Mesothelial cell of epicardium (in vitro differentiated cells): ENCODE measurements at regions not wholly inside any gene's neighbourhood (a gene's known extent, or its start where the extent isn't known, plus 50 kb on each side); places are given as distances from the start of the nearest gene placed in this dataset.

Experiments used
- DNase-seq, 2 experiments: peaks; one replicate each; pipeline ENCODE4 v3.0.0; 2021; ENCODE audit warnings: low spot score in 2 of 2; ENCODE audit not compliant: unreplicated experiment in 2 of 2
- H3K27ac Mint-ChIP-seq: 2 replicates; pipeline ENCODE4 v1.8.0; 2021; ENCODE audit warnings: mixed read lengths
- H3K27me3 Mint-ChIP-seq: 2 replicates; pipeline ENCODE4 v1.8.0; 2021; ENCODE audit warnings: low read depth, mixed read lengths
- H3K36me3 Mint-ChIP-seq: 2 replicates; pipeline ENCODE4 v1.8.0; 2021; ENCODE audit warnings: mixed read lengths
- H3K4me1 Mint-ChIP-seq: 2 replicates; pipeline ENCODE4 v1.8.0; 2021; ENCODE audit warnings: mixed read lengths
- H3K4me3 Mint-ChIP-seq: 2 replicates; pipeline ENCODE4 v1.8.0; 2021; ENCODE audit warnings: mild to moderate bottlenecking, moderate library complexity, mixed read lengths
- H3K9me3 Mint-ChIP-seq: 2 replicates; pipeline ENCODE4 v1.8.0; 2021; ENCODE audit warnings: mixed read lengths
- TF ChIP-seq, protein P1 (sequence below): fragments of 200-600 bp; sonication (generic); IDR thresholded peaks from one replicate; pipeline ENCODE4 v1.5.0; 2021; ENCODE audit warnings: antibody characterized with exemption; ENCODE audit not compliant: unreplicated experiment

DNA sequence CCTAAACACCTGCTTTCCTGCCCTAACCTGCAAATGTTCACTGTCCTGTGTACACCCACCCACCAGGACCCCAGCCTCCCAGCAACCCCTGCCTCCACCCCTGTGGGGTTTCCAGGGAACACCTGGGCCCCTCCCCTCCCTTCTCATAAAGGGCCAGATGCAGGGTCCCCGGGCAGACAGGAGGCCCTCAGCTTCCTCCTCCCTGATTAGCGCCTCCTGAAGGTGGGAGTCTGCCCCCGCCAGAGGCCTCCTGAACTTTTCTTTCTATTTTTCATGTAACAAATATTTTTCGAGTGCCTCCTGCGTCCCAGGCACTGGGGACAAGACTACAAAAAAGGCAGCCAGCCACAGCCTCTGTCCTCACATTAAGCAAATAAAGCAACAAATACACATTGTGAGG lies 135.4 kb upstream of the LINGO1 start:
- Mint-ChIP-seq H3K4me3 (no peak overlapping the region), H3K27ac (no peak overlapping the region), H3K36me3 (no peaks in the 10 kb centered on the region), H3K27me3 (peaks cover 47% of the 10 kb centered on the region), H3K4me1 (peaks cover 5% of the 10 kb centered on the region), H3K9me3 (no peaks in the 10 kb centered on the region)
- TF ChIP-seq, protein P1, sequence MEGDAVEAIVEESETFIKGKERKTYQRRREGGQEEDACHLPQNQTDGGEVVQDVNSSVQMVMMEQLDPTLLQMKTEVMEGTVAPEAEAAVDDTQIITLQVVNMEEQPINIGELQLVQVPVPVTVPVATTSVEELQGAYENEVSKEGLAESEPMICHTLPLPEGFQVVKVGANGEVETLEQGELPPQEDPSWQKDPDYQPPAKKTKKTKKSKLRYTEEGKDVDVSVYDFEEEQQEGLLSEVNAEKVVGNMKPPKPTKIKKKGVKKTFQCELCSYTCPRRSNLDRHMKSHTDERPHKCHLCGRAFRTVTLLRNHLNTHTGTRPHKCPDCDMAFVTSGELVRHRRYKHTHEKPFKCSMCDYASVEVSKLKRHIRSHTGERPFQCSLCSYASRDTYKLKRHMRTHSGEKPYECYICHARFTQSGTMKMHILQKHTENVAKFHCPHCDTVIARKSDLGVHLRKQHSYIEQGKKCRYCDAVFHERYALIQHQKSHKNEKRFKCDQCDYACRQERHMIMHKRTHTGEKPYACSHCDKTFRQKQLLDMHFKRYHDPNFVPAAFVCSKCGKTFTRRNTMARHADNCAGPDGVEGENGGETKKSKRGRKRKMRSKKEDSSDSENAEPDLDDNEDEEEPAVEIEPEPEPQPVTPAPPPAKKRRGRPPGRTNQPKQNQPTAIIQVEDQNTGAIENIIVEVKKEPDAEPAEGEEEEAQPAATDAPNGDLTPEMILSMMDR: no peak
- DNase-seq: no peak

DNA sequence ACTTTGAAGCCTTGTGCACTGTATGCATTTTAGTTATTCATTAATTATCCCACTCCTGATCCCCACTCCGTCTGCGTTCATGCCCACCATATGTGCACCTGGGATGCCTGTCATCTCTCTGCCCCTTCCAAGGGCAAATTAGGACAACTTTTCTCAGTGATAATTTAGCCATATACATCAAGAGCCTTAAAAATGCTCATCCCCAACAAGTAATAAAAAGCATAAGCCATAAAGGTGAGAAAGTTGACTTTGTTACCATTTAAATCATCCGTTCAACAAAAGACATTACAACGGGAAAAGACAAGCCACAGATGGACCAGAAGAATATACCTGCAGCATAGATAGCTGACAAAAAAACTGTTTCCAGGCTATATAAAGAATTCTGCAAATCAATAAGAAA lies 131.4 kb upstream of the LINGO1 start:
- Mint-ChIP-seq H3K4me1 (peaks cover 5% of the 10 kb centered on the region), H3K27ac (no peak overlapping the region), H3K27me3 (peaks cover 45% of the 10 kb centered on the region), H3K4me3 (no peak overlapping the region), H3K36me3 (no peaks in the 10 kb centered on the region), H3K9me3 (no peaks in the 10 kb centered on the region)
- TF ChIP-seq, protein P1: no peak
- no peak for DNase-seq

DNA sequence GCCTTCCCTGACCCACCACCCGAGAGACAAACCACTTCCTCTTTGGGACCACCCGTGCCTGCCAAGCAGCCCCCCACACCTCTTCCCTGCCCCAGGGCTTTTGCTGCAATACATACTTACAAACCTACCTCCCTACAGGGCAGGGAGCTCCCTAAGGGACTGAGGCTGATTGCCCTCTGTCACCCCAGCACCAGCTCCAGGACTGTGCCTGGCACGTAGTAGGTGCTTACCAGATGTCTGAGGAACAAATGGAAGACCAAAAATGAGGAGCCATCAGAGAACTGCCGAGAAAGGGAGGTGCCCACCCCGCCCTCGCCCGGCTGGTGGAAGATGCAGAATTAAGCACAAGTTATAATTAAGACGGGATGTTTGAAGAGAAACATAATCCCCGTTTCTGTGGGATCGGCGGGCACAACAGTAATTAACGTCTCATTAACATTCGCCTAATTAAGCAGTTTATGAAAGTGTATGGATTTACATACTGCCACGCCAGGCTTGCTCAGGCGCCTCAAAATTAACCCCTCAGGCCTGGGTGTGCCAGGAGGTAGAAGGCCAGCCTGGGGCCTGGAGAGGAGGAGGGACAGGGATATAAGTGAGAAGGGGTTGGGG lies 130.1 kb upstream of the LINGO1 start:
- Mint-ChIP-seq H3K27me3 (peaks cover 40% of the 10 kb centered on the region), H3K4me3 (no peak overlapping the region), H3K36me3 (no peaks in the 10 kb centered on the region), H3K27ac (no peak overlapping the region), H3K4me1 (peaks cover 1% of the 10 kb centered on the region), H3K9me3 (no peaks in the 10 kb centered on the region)
- TF ChIP-seq, protein P1: no peak
- DNase-seq: no peak

DNA sequence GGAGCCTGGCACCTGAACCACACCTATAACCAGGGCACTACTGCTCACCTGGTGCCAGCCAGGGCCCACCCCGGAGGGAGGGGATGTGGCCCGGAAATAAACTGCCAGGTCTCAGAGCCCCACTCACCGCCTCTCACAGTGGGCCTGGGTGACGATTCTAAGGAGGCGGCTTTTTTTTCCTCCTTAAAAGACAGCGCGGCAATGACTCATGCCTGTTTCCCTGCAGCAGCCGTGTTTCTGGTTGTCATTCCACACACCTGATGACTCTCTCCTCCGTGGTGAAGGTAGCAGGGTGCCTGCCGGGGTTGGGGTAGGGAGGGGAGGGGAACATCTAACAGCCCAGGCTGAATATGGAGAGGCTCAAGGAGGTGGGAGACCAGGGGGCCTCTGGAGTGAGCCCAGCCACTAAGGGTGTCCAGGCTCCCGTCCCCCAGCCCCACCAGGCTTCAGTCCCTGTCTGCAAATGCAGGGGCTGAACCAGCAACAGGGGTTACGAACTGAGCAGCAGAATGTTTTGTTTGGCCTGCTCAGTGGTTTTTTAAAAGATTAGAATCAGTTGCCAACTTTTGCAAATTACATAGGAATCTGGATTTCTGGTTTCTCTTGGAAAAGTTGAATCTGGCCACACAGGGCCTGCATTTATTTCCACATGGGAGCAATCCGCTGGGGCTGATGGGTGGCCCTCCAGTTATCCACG lies 127.3 kb upstream of the LINGO1 start:
- DNase-seq: no peak
- Mint-ChIP-seq H3K36me3 (no peaks in the 10 kb centered on the region), H3K27ac (no peak overlapping the region)

DNA sequence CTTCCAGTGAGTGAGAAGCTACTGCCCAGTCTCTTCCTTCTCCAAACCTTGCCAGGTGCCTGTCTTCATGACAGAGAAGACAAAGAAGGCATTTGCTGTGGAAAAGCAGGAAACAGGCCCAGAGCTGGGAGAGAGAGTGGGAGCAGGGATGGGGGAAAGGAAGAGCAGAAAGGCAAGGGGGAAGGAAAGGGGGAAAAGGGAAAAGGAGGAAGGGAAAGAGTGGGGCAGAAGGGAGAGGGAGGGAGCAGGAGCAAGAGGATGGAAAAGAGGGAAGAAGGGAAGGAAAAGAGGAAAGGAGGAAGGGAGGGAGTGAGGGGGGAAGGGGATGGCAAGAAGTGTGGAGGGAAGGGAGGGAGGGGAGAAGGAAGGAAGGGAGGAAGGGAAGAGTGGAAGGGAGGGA lies 121.2 kb upstream of the LINGO1 start:
- Mint-ChIP-seq H3K9me3 (no peaks in the 10 kb centered on the region), H3K36me3 (no peaks in the 10 kb centered on the region), H3K4me3 (no peak overlapping the region), H3K27ac (no peak overlapping the region), H3K4me1 (no peaks in the 10 kb centered on the region), H3K27me3 (peaks cover 21% of the 10 kb centered on the region)
- TF ChIP-seq, protein P1: no peak
- DNase-seq: no peak

More for the DNA sequence above, 127.3 kb upstream of the LINGO1 start:
- H3K4me1 Mint-ChIP-seq: no peaks in the 10 kb centered on the region
- no peaks in the 10 kb centered on the region for H3K9me3 Mint-ChIP-seq
- peaks cover 24% of the 10 kb centered on the region for H3K27me3 Mint-ChIP-seq
- no peak overlapping the region for H3K4me3 Mint-ChIP-seq
- TF ChIP-seq, protein P1: no peak
